Sigmoid colon (tissue), 4 donors: ENCODE measurements at regions not wholly inside any gene's neighbourhood (a gene's known extent, or its start where the extent isn't known, plus 50 kb on each side); places are given as distances from the start of the nearest gene placed in this dataset.

Experiments used
- POLR2A ChIP-seq, 2 donors: fragments of 450-650 bp; IDR thresholded peaks; one replicate each; pipeline ENCODE4 v1.6.1; 2016; ENCODE audit warnings: antibody characterized with exemption in 2 of 2, mild to moderate bottlenecking in 2 of 2, moderate library complexity in 2 of 2
- POLR2AphosphoS5 ChIP-seq, 4 donors: sonication (generic); formaldehyde crosslinking; IDR thresholded peaks; one replicate each; pipeline ENCODE4 v1.6.1; 2017; ENCODE audit warnings: antibody characterized with exemption in 4 of 4
- TF ChIP-seq, protein P1 (sequence below), 4 experiments: fragments of 450-650 bp in 3 of 4; fragments of 200-600 bp in 1 of 4; IDR thresholded peaks; one replicate each; pipeline ENCODE4 v1.5.1; 2016 to 2019; ENCODE audit warnings: antibody characterized with exemption in 4 of 4, mild to moderate bottlenecking in 3 of 4, moderate library complexity in 2 of 4

DNA sequence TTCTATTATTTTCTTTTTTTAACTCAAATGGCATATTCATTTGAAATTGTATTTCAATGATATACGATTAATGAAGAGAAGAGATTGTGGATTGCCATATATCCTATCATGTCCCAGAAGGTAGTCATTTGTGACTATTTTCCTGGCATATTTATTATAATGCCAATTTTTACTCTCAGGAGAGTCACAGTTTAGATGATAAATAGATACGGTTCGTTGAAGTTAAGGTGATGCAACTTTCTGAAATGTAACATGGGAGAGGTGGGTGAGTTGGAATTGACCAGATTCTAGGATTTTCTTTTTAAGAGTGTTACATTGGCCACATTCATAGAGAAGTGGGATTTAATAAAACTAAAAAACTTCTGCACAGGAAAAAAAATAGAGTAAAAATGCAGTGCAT lies 1138.5 kb downstream of the NCAM2 start:
- TF ChIP-seq, protein P1, sequence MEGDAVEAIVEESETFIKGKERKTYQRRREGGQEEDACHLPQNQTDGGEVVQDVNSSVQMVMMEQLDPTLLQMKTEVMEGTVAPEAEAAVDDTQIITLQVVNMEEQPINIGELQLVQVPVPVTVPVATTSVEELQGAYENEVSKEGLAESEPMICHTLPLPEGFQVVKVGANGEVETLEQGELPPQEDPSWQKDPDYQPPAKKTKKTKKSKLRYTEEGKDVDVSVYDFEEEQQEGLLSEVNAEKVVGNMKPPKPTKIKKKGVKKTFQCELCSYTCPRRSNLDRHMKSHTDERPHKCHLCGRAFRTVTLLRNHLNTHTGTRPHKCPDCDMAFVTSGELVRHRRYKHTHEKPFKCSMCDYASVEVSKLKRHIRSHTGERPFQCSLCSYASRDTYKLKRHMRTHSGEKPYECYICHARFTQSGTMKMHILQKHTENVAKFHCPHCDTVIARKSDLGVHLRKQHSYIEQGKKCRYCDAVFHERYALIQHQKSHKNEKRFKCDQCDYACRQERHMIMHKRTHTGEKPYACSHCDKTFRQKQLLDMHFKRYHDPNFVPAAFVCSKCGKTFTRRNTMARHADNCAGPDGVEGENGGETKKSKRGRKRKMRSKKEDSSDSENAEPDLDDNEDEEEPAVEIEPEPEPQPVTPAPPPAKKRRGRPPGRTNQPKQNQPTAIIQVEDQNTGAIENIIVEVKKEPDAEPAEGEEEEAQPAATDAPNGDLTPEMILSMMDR (IDR thresholded peaks at IDR 0.05) = no peak
- TF ChIP-seq POLR2AphosphoS5 (IDR thresholded peaks at IDR 0.05) = no peak
- TF ChIP-seq POLR2A (IDR thresholded peaks at IDR 0.05) = no peak
